ENCODE measurements at regions not wholly inside any gene's neighbourhood (a gene's known extent, or its start where the extent isn't known, plus 50 kb on each side); places are given as distances from the start of the nearest gene placed in this dataset.

DNA sequence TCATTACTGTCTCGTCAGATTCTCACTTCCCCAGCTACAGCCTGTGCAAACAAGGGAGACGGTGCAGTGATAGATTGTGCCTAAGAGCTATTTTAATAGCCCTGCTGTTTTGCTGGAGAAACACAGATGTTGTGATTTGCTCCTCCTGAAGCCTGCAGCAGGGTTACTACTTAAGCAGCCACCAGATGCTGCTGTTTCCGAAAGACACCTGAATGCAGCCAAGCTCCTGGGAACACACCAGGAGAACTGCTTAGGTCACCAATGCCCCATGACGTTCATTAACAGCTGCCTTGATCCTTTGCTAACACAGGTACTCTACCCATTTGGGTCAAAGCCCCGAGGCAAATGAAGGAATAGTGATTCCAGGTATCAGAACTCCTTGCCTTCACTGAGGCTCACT is 411.8 kb upstream of the DAB1 start:
- Histone ChIP-seq H3K36me3 (no peaks in the 10 kb centered on the region), H3K4me1 (peaks cover 7% of the 10 kb centered on the region), H2AFZ (replicated peaks) (no peak overlapping the region), H4K20me1 (ENCODE audit: low read depth) (no peaks in the 10 kb centered on the region), H3K9me3 (ENCODE audit: low read depth) (no peaks in the 10 kb centered on the region), H3K27me3 (no peaks in the 10 kb centered on the region), H3K79me2 (ENCODE audit: low read depth) (no peaks in the 10 kb centered on the region), H3K9ac (no peak overlapping the region), H3K4me2 (no peak overlapping the region), H3F3A (ENCODE audit: low read depth) (no peaks in the 10 kb centered on the region), H3K4me3 (no peak overlapping the region), H3K27ac (no peak overlapping the region)
- TF ChIP-seq EZH2phosphoT487 (IDR thresholded peaks at IDR 0.05) (no peak), EZH2 (IDR thresholded peaks at IDR 0.05) (no peak), CTCF (IDR thresholded peaks at IDR 0.05) (no peak)
- peaks cover 8% of the 10 kb centered on the region for H3K9me3 Mint-ChIP-seq
- peak; percentile 17 for DNase-seq (ENCODE audit: low spot score)
- peaks cover 18% of the 10 kb centered on the region for H3K4me1 Mint-ChIP-seq
- no peak overlapping the region for H3K27ac Mint-ChIP-seq
- peaks cover 6% of the 10 kb centered on the region for H3K36me3 Mint-ChIP-seq
- no peak overlapping the region for H3K4me3 Mint-ChIP-seq
- H3K27me3 Mint-ChIP-seq (ENCODE audit: insufficient read depth, low read depth): no peaks in the 10 kb centered on the region

- Mint-ChIP-seq H3K36me3 (peaks cover 2% of the 10 kb centered on the region), H3K27ac (no peak overlapping the region), H3K9me3 (no peaks in the 10 kb centered on the region), H3K27me3 (ENCODE audit: insufficient read depth, low read depth) (no peaks in the 10 kb centered on the region), H3K4me3 (no peak overlapping the region), H3K4me1 (peaks cover 18% of the 10 kb centered on the region)
- no peaks in the 10 kb centered on the region for H3K27me3 ChIP-seq
- H3F3A ChIP-seq (ENCODE audit: low read depth): no peaks in the 10 kb centered on the region
- DNase-seq (ENCODE audit: low spot score): no peak
- H3K9ac ChIP-seq: no peak overlapping the region
- no peak overlapping the region for H3K4me3 ChIP-seq
- H3K4me1 ChIP-seq: peaks cover 7% of the 10 kb centered on the region
- H2AFZ ChIP-seq (replicated peaks): no peak overlapping the region
- TF ChIP-seq EZH2 (IDR thresholded peaks at IDR 0.05) (no peak), EZH2phosphoT487 (IDR thresholded peaks at IDR 0.05) (no peak), CTCF (IDR thresholded peaks at IDR 0.05) (no peak)
- no peaks in the 10 kb centered on the region for H3K79me2 ChIP-seq (ENCODE audit: low read depth)
- no peaks in the 10 kb centered on the region for H3K9me3 ChIP-seq (ENCODE audit: low read depth)
- H3K36me3 ChIP-seq: no peaks in the 10 kb centered on the region
- no peak overlapping the region for H3K27ac ChIP-seq
- H4K20me1 ChIP-seq (ENCODE audit: low read depth): no peaks in the 10 kb centered on the region
- no peak overlapping the region for H3K4me2 ChIP-seq
Measured at GRCh38 chr1:57833296-57833695, 409.4 kb upstream of the DAB1 start.

GRCh38 chr1:57832612-57833011 is 408.8 kb upstream of the DAB1 start:
- H4K20me1 ChIP-seq (ENCODE audit: low read depth): no peaks in the 10 kb centered on the region
- Mint-ChIP-seq H3K4me1 (peaks cover 18% of the 10 kb centered on the region), H3K27me3 (ENCODE audit: insufficient read depth, low read depth) (no peaks in the 10 kb centered on the region), H3K27ac (peak overlapping the region; percentile 84), H3K4me3 (peak overlapping the region; percentile 27), H3K36me3 (peaks cover 2% of the 10 kb centered on the region), H3K9me3 (no peaks in the 10 kb centered on the region)
- no peak overlapping the region for H3K4me3 ChIP-seq
- H3F3A ChIP-seq (ENCODE audit: low read depth): no peaks in the 10 kb centered on the region
- H2AFZ ChIP-seq (replicated peaks): no peak overlapping the region
- H3K9ac ChIP-seq: no peak overlapping the region
- H3K4me2 ChIP-seq: peak overlapping the region; percentile 22
- no peaks in the 10 kb centered on the region for H3K36me3 ChIP-seq
- no peak overlapping the region for H3K27ac ChIP-seq
- H3K9me3 ChIP-seq (ENCODE audit: low read depth): no peaks in the 10 kb centered on the region
- TF ChIP-seq CTCF (IDR thresholded peaks at IDR 0.05) (no peak), EZH2 (IDR thresholded peaks at IDR 0.05) (no peak), EZH2phosphoT487 (IDR thresholded peaks at IDR 0.05) (no peak)
- peak; percentile 38 for DNase-seq (ENCODE audit: low spot score)
- no peaks in the 10 kb centered on the region for H3K79me2 ChIP-seq (ENCODE audit: low read depth)
- no peaks in the 10 kb centered on the region for H3K27me3 ChIP-seq
- peaks cover 7% of the 10 kb centered on the region for H3K4me1 ChIP-seq

All from neural progenitor cell (in vitro differentiated cells).